HG03457 (cell line): ENCODE measurements at regions not wholly inside any gene's neighbourhood (a gene's known extent, or its start where the extent isn't known, plus 50 kb on each side); places are given as distances from the start of the nearest gene placed in this dataset.

Source experiments
- ATAC-seq: cut with Tn5 transposase; IDR thresholded peaks from one replicate; pipeline ENCODE4 v1.9.1; 2021; ENCODE audit warnings: moderate number of reproducible peaks; ENCODE audit not compliant: unreplicated experiment

DNA sequence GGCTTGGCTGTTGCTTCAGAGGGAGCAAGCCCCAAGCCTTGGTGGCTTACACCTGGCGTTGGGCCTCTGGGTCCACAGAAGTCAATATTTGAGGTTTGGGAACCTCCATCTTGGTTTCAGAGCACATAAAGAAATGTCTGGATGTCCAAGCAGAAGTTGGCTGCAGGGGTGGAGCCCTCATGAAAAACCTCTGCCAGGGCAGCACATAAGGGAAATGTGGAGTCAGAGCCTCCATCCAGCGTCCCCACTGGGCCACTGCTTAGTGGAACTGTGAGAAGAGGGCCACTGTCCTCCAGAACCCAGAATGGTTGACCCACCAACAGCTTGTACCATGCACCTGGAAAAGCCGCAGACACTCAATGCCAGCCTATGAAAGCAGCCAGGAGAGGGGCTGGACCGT, 573.5 kb upstream of the ZWINT start:
- ATAC-seq, result no peak

DNA sequence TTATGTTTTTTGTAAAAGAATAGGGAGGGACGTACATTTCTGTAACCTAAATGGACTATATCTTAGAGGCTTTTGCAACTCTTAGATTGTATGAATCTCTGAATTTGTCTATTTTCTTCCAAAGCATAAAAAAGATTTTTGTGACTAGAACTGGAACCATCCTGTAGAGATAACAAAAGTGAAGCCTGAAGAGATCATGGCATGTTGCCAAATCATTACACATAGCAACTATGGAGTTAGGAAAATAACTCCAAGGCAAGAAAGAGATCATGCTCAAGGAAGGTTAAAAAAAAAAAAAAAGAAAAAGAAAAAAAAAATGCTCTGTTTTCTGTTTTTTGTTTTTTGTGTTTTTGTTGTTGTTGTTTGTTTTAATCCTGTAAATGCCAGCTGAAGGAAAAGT, 567.7 kb upstream of the ZWINT start:
- no peak for ATAC-seq

- ATAC-seq, result no peak
Measured at GRCh38 chr10:56927701-56928100, 566.6 kb upstream of the ZWINT start.

DNA sequence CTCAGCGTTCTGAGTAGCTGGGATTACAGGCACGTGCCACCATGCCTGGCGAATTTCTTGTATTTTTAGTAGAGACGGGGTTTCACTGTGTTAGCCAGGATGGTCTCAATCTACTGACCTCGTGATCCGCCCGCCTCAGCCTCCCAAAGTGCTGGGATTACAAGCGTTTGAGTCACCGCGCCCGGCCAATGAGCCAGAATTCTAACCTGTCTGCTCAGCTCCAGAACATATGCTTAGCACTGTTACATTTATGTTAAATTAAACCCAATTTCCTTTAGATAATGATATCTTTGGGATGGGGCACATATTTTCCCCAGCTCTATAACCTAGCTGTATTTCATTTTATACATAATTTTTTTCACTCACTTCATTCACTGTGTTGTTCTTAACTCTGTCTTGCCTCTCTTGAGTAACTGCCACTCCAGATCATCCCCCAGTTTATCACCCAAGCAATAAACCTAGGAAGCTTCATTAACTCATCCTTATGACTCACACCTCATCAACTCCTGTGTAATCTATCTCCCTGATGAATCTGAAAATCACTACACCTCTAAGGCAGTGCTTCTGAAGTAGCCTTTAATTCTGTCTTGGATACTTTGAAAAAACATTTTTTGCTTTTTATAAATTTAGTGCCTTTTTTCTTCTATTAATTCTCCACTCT, 559.7 kb upstream of the ZWINT start:
- no peak for ATAC-seq

DNA sequence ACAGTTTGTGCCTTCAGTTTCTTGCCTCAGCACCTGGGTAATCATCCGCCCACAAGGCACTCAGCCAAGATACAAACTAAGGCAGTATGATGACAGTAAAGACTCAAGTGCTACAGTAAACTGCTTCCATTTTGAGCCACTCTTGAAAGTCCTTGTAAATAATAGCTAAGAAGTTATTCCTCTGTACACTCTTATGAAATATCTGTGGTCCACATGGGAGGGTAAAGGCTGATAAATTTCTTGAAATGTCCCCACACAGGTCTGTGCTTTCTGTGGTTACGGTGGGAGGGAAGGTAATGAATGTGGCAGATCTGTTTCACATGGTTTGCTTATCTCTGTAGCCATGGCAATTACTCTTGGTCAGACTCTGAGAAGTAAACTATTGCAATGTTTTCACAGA, 551.0 kb upstream of the ZWINT start:
- ATAC-seq, result no peak

GRCh38 chr10:56905051-56905450, 544.0 kb upstream of the ZWINT start:
- no peak for ATAC-seq

- no peak for ATAC-seq
Measured at GRCh38 chr10:56902554-56902953, 541.5 kb upstream of the ZWINT start.

GRCh38 chr10:56895306-56895705, 534.2 kb upstream of the ZWINT start:
- no peak for ATAC-seq

DNA sequence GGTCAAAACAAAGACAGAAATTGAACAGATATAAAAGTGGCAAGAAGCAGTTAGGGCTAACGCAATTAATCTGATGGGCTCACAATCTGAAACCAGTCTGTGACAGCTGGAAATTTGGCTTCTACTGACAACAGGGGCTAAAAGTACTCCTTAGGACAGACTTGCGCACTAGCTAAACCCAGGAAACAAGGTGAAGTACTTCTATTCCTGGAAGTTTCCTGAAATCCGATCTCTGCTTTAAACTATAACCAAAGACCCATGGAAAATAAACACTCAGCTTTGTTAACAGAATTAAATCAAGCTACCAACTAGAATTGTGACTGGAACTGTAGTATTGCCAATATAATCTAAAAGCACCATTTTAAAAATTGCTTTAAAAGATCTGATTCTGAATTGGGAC, 520.2 kb upstream of the ZWINT start:
- no peak for ATAC-seq

DNA sequence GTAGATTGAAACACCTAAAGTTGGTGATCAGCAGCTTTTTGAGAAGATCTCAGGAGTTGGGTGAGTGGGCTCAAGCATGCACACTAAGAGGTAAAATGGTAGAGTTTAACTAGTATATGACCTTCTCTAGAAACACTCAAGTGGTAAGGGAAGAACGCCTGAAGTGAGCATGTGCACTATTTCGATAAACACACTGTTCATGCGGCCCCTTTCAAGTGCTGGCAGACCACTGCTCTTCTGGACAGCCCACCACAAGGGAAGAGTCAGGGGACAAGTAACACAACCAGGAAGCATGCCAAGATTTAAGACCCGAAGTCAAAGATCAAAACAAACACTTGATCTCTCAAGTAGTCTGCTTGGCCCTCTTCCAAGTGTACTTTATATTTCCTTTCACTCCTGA, 519.5 kb upstream of the ZWINT start:
- no peak for ATAC-seq

- no peak for ATAC-seq
Measured at GRCh38 chr10:56874950-56875349, 513.9 kb upstream of the ZWINT start.

- no peak for ATAC-seq
Measured at GRCh38 chr10:56871160-56871668, 510.2 kb upstream of the ZWINT start.

- ATAC-seq, result no peak
Measured at GRCh38 chr10:56867236-56867635, 506.2 kb upstream of the ZWINT start.

GRCh38 chr10:56856569-56856968, 495.5 kb upstream of the ZWINT start:
- no peak for ATAC-seq

- ATAC-seq, result no peak
Measured at GRCh38 chr10:56844978-56845529, 484.0 kb upstream of the ZWINT start.

GRCh38 chr10:56836659-56837058, 475.6 kb upstream of the ZWINT start:
- no peak for ATAC-seq

- ATAC-seq, result no peak
Measured at GRCh38 chr10:56831681-56832080, 470.6 kb upstream of the ZWINT start.

DNA sequence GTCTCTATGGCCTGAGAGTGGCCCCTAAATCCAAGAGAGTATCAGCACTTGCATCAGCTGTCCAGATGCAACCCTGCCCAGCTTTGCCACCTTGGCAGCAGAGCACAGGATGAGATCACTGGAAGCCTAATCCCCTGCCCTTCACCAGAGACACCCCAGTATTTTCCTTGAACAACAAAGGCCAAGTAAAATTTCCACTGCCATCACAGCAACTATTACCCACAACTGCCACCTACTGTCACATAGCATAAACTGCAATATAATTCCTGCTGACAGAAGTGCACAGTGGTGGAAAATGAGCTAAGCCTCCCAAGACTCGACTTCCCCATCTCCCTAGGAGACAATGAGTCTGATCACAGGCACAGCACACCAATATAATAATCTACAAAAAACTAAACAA, 462.8 kb upstream of the ZWINT start:
- no peak for ATAC-seq

- no peak for ATAC-seq
Measured at GRCh38 chr10:56805022-56805421, 444.0 kb upstream of the ZWINT start.

- ATAC-seq, result no peak
Measured at GRCh38 chr10:56785292-56785691, 424.2 kb upstream of the ZWINT start.

GRCh38 chr10:56782503-56782902, 421.4 kb upstream of the ZWINT start:
- no peak for ATAC-seq

- ATAC-seq, result no peak
Measured at GRCh38 chr10:56771343-56771742, 410.3 kb upstream of the ZWINT start.

GRCh38 chr10:56763090-56763489, 402.0 kb upstream of the ZWINT start:
- ATAC-seq, result no peak
